ENCODE measurements at regions not wholly inside any gene's neighbourhood (a gene's known extent, or its start where the extent isn't known, plus 50 kb on each side); places are given as distances from the start of the nearest gene placed in this dataset.
"Not testable (repeated sequence)": the region's sequence is repeated elsewhere in the genome, so short reads cannot be mapped to it uniquely, and the experiment has no call there.

DNA sequence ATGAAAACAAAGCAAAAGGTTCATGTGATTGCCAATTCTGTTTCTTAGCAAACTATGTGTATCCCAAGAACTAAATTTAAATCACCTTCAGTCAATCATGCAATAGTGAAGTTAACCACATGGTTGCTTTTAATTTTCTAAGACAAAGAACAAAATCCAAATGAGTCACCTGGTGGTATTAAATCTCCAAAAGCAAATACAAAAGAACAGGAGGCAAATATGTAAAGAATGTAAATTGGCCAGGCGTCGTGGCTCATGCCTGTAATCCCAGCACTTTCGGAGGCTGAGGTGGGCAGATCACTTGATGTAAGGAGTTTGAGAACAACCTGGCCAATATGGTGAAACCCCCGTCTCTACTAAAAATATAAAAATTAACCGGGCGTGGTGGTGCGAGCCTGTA is 54.2 kb upstream of the PIK3R4 start:
- no peak for DNase-seq

DNA sequence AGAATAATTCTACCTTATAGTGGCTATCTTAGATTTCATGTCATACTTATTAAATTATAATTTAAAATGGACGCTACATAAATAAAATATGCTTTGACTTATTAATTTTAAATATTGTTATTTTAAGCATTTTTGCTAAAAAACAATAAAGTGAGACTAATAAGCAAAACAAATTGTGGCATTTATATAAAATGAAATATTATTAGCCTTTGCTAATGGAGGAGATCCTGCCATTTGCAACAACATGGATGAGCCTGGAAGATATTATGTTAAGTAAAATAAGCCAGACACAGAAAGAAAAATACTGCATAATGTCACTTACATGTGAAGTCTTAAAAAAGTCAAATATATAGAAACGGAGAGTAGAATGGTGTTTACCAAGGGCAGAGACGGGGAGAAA is 54.8 kb upstream of the PIK3R4 start:
- no peak for DNase-seq

DNA sequence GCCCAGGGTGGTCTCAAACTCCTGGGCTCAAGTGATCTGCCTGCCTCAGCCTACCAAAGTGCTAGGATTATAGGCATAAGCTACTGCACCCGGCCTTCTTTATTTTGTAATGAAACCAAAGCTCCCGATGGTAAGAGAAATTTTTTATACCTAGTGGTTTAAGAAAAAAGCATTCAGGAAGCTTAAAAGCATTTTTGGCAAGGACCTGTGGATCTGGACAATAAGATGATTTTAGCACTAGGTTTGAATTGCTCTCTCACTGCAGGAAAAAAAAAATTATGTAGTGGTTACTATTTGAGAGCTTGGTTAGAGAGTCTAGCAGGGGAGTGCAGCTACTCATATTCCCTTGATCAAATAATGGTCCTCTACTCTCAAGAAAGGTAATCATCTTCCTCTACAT is 64.9 kb upstream of the PIK3R4 start:
- DNase-seq: no peak

DNA sequence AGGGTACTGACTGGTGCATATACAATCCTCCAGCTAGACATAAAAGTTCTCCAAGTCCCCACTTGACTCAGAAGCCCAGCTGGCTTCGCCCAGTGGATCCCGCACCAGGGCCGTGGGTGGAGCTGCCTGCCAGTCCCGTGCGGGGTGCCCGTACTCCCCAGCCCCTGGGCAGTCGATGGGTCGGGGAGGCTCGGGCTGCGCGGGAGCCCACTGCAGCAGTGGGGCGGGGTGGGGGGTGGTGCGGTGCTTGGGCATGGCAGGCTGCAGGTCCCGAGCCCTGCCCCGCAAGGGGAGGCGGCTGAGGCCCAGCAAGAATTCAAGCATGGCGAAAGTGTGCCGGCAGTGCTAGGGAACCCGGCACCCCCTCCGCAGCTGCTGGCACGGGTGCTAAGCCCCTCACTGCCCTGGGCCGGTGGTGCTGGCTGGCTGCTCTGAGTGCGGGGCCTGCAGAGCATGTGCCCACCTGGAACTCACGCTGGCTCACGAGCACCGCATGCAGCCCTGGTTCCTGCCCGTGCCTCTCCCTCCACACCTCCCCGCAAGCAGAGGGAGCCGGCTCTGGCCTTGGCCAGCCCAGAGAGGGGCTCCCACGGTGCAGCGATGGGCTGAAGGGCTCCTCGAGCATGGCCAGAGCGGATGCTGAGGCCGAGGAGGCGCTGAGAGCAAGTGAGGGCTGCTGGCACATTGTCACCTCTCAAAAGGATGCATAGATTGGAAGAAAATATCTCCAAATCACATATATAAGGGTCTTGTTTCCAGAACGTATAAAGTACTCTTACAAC is 68.3 kb upstream of the PIK3R4 start:
- no peak for DNase-seq

DNA sequence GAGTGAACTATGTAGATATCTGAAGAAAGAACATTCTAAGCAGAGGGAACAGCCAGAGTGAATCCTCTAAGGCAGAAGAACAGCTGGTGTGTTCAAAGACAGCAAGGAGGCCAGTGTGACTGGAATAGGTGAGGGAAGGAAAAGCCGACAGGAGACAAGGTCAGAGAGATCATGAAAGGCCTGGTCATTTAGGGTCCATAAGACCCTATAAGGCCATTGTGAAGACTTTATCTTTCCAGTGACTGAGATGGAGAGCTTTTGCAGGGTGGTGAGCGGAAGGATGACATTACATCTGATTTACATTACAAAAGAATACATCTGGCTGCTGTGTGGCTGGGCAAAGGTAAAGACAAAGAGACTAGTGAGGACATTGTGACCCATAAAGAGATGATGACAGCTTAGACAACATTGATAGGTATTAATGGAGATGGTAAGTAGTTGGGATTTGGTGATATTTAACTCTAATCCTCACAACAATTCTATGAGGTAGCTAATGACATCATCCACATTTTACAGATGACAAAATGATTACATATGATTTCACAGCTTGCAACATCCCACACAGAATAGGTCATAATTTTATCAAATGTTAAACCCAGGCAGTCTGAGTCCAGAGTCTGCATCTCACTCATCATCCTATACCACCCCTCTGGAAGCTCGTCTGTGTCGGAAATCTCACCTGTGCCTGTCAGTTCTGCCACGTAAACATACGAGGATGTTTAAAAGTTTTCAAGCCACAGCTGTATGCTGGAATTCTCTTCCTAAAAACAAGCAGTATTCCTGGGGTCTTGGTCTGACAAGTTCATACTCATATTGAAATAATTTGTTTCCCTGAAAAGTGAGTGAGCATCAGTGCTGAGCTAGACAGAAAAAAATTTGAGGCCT is 70.2 kb upstream of the PIK3R4 start:
- DNase-seq: no peak

DNA sequence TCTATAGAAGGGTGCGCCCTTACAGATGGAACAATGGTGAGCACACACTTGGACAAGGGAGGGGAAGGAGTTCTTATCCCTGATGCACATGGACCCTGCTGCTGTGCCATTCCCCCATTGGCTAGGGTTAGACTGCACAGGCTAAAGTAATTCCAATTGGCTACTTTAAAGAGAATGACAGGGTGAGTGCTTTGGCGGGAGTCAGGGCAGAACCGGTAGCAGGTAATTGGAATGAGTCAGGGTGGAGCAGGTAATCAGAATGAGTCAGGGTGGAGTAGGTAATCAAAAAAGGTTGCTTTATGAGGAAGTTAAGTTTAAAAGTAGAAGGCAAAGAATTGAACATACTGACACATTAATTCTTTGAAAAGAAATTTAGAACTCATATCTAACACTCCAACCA is 71.4 kb upstream of the PIK3R4 start:
- not testable (repeated sequence) for DNase-seq

DNA sequence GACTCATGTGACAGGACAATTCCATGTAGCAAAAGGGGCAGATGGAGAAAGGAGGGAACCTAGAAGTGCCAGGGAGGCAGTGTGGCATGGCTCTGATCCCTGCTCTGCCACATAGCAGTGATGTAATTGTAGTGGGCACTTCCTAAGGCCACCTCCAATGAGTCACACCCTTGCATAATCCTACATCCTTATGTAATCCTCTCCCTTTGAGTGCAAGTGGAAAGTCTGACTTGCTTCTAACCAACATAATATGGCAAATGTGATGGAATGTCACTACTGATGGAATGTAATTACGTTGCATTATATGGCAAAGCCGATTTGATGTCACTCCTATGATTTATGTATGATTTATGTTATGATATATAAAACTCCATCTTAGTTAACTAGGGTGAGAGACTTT is 72.9 kb upstream of the ATP2C1 start:
- DNase-seq: peak; percentile 73

DNA sequence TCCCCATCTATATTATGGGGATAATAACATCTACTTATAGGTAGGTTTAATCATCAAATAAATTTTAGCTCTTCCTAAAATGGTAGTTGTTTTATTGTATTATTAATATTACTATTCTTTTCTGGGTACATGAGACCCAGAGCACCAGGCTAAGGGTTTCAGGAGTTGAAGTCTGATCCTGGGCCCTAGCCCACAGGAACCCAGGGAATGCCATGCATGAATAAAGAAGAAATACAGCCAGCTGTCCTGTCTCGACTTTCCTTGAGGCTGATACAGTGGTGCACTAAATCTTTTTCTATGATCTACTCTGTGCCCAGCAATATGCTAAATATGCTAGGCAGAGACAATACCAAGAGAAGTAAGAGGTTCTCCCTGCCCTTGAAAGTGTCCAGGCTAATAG is 72.1 kb upstream of the ATP2C1 start:
- no peak for DNase-seq

DNA sequence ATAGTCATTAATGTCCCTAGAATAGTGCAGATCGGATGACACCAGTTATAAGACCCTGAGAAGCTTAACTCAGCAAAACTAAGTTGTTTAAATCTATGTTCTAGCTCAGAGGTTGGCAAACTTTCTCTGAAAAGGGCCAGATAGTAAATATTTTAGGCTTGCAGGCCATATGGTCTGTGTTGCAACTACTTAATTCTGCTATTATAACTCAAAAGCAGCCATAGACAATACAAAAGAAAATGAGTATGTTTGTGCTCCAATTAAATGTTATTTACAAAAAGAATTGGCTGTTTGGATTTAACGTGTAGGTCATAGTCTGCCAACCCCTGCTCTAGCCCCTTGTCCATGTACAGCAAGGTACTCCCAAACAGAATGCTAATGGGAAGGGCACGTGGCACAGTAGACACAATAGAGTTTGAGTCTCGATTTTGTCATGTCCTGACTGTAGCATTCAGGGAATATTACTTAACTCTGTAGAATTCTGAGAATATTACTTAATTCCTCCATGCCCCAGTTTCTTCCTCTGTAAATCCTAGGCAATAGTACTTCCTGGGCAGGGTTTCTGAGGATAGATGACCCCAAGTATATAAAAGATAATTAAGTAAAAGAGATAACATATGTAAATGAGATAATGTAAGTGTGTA is 70.5 kb upstream of the ATP2C1 start:
- no peak for DNase-seq

DNA sequence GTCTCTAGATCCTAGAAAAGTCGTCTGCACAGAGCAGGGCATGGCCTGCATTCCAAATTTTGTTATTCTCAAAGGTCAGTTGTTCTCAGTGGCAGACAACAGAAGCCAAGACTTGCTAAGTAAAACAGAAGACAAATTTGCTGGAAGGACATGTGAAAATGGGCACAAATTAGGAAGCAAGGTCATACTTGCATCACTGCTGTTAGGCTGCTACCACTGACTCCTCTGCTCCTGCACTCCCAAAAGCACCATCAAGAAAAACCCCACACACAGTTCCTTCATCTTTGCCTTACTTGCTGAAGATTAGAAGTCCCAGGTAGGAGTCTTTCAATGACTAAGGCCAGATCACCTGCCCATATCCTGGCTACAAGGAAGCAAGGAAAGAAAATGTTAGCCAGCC is 69.9 kb upstream of the ATP2C1 start:
- DNase-seq: no peak

DNA sequence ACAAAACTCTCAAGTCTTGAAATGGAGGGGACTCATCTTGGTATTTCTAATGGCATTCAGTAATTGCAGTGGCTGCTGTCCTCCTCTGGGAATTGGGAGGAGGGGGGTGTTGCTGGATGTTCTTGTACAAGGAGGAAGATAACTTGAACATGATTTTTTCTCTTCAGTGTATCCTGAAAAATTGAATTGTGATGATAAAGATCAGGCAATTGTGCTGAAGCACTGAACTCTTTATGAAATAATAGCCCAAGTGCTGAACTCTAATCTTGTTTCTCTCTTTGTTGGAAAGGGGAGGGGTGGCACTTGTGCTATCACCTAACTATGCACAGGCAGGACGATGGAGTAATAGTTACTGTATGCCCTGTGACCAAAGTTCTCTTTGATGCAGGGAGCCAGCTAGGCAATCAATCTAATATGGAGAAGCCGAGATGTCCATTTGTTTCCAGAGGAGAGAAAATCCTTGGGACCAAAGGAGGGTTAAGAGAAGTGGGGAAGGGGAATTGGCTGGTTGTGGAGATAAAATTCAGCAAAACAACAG is 68.1 kb upstream of the ATP2C1 start:
- no peak for DNase-seq

DNA sequence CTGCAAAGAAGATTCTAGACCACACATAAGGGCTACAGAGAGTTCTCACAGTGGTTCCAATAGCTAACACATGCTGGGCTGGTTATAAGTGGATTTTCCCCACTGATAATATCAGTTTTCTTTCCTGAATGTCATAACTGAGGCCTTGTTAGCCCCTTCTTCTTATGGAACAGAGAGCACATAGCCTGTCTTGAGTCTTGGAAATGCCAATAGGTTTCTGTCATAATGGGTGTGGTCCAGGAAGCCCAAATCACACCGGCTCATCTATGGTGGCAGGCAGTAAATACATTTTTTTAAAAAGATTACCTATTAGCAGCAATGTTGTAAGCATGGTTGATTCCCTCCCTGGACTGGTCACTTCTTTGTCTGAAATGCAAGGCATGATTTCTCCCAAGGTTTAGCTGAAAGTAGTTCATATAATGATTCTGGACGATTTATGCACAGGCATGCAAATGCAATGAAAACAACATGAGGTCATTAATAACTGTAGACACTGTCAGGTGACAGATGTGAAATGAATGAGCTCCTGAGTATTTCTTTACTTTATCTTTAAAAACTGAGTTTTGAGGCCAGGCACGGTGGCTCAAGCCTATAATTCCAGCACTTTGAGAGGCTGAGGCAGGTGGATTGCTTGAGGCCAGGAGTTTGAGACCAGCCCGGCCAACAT is 67.2 kb upstream of the ATP2C1 start:
- no peak for DNase-seq

DNA sequence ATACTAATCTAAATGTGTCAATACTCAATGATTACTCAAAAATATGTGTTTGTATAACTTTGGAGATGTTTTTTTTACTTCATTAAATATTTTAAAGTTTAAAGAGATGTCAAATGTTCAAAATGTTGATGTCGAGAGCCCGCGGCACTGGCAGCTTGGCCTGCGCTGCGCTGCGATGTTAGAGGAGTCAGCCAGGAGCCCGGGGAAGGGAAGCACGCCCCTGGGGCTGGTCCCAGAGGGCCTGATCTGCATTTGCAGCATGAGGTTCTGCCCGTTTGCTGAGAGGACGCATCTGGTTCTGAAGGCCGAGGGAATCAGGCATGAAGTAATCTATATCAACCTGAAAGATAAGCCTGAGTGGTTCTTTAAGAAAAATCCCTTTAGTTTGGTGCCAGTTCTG is 66.4 kb upstream of the ATP2C1 start:
- no peak for DNase-seq

DNA sequence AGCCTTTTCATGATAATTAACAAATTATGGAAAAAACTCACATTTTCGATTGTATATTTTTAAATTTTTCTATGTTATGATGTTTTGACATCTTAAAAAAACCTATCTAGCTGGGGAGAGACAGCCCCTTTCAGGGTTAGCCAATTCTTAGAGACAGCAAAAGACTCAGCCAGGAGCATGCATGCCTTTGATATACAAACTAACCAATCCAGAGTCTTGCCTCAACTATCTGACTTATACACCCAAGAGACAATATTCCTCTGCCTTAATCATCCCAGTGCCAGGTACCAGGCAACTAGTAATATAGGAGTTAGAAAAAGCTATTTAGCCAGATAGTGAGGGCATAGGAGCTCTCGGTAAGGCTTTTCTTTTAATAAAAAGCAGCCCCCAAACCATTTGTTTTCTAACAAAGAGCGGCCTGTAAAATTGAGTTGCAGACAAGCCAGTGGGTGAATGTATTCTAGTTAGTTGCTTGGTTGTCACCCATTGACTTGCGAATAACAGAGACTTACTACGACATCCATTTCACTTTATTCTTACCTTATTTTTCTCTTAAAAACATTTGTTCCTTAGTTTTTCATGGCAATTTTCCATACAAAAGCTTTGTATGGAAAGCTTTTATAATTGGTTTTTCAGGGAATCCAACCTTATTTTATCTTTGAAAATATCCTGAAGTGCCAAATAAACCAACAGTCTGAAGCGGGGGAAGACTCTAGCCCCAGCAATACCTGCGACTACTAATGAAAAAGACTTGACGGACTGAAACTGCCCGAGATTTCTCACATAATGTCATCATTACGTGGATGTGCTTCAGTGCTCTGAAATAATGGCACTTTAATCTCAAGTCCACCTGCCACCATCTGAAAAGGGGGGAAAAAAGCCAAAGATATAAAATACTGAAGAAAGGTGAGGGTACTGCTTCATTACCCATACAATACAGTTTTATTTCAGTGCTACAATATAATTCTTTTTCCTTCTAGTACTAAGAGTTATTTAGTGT is 64.6 kb upstream of the ATP2C1 start:
- no peak for DNase-seq

DNA sequence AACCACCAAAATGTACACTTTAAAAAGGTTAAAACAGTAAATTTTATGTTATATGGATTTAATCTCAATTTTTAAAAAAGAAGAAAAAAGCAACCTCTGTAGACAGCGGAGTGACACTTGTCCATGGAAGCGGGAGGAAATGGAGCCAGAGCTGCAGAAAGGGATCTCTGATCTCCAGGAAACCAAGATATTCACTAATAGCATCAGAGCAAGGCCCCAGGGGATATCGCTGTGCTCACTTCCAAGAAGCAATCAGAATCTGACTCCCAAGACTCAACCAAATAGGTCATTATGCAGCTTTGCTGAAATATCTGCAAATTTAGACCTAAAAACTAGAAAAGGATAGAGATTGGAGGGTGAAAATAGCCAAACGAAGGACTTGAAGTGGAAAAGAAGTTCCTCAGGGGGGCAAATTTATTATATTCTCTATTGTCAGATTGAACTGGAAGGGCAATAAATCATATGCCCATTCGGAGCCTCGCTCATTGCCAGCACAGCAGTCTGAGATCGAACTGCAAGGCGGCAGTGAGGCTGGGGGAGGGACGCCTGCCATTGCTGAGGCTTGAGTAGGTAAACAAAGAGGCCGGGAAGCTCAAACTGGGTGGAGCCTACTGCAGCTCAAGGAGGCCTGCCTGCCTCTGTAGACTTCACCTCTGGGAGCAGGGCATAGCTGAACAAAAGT is 62.0 kb upstream of the ATP2C1 start:
- no peak for DNase-seq

DNA sequence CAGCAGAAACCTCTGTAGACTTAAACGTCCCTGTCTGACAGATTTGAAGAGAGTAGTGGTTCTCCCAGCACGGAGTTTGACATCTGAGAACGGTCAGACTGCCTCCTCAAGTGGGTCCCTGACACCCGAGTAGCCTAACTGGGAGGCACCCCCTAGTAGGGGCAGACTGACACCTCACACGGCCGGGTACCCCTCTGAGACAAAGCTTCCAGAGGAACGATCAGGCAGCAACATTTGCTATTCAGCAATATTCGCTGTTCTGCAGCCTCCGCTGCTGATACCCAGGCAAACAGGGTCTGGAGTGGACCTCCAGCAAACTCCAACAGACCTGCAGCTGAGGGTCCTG is 61.5 kb upstream of the ATP2C1 start:
- not testable (repeated sequence) for DNase-seq

DNA sequence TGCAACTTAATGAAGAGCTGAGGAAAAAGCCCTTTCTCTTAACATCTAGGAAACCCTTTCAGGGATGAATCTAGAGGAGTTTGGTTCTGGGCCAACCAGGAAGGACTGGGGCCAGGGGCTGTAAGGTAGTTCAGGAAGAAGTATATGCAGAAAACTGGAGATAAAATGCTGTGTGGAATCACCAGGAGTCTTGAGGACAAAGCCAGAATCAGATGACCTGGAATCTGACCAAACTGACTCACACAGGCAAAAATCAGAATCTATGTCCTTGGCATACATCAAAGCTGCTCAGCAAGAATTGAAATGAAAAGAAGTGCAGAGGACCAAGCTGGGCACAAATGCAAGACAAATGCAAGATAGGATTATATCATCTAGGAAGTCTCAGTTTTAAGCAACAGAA is 59.4 kb upstream of the ATP2C1 start:
- peak; percentile 6 for DNase-seq

DNA sequence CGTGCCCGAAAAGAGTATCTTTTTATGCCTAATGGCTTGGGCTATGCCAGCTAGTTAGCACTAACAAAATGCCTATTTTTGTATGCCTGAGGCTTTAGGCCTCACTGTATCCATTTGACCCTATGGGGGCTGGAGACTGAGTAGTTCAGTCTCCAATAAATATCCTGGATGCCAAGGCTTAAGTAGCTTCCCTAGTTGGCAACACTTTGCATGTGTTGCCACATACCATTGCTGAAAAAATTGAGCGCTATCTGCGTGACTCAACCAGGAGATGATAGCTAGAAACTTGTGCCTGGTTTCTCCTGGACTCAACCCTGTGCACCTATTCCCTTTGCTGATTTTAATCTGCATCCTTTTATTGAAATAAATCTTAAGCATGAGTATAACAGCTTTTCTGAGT is 58.4 kb upstream of the ATP2C1 start:
- DNase-seq: no peak

DNA sequence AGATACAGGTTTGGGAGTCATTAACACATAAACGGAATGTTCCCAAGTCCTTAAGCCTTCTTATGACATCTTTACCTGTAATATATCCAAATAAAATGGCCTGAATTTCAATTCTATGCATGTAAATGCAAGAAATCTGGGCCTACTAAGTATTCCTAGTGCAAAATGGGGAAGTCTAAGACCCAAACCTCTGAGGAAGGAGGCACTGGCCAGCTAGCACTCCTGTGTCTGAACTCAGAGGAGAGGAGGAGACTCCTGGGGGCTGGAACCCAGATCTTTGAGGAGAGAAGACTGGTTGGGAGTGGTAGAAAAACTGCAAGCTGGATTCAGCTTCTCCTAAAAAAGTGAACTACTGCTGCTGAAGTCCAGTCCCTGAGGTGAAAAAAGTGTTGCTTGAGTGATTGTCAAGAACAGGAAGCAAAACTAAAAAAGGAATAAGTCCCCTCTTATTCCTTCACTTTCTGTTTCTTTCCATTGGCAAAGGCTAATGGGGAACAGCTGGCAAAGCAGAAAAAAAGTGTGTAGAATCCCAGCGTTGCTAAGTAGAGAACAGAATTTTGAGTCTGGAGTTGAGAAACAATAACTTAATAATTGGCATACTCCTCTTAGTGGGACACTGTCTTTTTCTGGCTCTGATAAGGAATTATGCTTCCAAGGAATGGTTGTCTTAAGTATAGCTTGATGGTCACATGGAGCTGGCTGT is 54.8 kb upstream of the ATP2C1 start:
- peak; percentile 36 for DNase-seq

DNA sequence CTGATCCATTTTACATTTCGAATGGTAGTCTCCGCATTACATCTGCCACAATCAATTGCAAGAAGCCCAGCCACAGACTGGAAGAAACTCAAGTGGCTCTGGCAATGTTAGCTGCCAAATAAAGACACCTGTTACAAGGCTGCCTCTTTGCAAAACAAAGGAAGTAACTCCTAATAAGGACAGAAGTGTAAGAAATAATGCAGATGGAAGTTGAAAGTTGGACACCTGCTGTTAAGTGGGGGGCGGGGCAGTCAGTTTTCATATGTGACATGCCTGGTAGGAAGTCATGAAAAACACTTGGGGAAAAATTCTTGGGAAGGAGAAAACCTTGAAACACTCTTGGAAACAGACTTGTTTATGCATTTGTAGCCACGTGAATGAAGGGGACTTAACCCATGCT is 54.1 kb upstream of the ATP2C1 start:
- peak; percentile 88 for DNase-seq

DNA sequence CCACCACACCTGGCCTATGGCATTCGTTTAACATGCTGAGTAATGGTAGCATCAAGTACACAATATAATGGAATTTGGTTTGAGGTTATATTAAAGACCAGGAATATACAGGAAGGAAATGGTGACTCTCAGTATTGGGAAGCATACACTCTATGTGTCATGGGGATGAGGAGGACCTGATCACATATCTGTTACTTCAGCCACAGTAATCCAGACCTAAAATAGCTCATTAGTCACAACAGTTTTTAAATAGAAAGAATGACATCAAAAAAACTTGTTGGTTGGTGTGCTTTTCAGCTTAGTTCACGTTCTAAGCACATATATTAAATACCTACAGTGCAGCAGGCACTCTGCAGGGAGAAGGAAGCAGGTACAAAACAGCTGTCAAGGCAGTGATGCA is 52.5 kb upstream of the ATP2C1 start:
- DNase-seq: peak; percentile 8

All from DMS53 (cell line).